ENCODE measurements at regions not wholly inside any gene's neighbourhood (a gene's known extent, or its start where the extent isn't known, plus 50 kb on each side); places are given as distances from the start of the nearest gene placed in this dataset.
"Not testable (repeated sequence)": the region's sequence is repeated elsewhere in the genome, so short reads cannot be mapped to it uniquely, and the experiment has no call there.

- no peak for DNase-seq (ENCODE audit: extremely low read depth, low read depth)
- H3K4me3 ChIP-seq (replicated peaks; ENCODE audit: low read depth, low read length): no peak overlapping the region
- no peak for TF ChIP-seq CTCF (IDR thresholded peaks at IDR 0.05; ENCODE audit: low read depth, low read length, missing control alignments)
These were observed 866.3 kb upstream of the GBE1 start for GRCh38 chr3:82627733-82628132.

DNA sequence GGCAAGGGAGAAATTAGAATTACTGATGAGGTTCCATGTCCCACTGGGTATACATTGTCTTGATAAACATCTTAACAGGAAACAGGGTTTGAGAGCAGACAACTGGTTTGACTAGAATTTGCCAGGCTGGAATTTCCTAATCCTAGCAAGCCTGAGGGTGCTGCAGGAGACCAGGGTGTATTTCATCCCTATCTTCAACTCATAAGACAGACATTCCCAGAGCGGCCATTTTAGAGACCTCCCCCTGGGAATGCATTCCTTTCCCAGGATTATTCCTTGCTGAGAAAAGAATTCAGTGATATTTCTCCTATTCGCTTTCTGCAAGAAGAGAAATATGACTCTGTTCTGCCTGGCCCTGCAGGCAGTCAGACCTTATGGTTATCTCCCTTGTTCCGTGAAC lies 859.3 kb upstream of the GBE1 start:
- not testable (repeated sequence) for DNase-seq (ENCODE audit: extremely low read depth, low read depth); H3K4me3 ChIP-seq (replicated peaks; ENCODE audit: low read depth, low read length)

DNA sequence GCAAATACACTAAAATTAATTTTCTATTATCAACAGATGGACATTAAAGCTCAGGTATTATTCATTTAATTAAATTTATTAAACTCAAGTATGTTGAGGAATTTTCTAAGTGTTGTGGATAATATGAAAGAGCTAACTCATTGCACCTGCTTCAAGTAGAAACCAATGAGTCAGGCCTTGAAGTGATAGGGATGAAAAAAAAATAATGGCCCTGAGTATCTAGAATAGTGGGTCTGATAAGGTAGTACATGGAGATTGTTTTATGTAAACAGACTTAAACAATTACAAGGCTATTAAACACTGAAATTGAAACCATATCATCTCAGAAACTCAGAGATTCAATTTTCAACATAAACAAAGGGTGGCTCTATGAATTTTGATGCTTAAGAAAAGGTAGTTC lies 857.1 kb upstream of the GBE1 start:
- no peak overlapping the region for H3K4me3 ChIP-seq (replicated peaks; ENCODE audit: low read depth, low read length)
- no peak for TF ChIP-seq CTCF (IDR thresholded peaks at IDR 0.05; ENCODE audit: low read depth, low read length, missing control alignments)
- no peak for DNase-seq (ENCODE audit: extremely low read depth, low read depth)

GRCh38 chr3:82610236-82610635 lies 848.8 kb upstream of the GBE1 start:
- no peak for TF ChIP-seq CTCF (IDR thresholded peaks at IDR 0.05; ENCODE audit: low read depth, low read length, missing control alignments)

DNA sequence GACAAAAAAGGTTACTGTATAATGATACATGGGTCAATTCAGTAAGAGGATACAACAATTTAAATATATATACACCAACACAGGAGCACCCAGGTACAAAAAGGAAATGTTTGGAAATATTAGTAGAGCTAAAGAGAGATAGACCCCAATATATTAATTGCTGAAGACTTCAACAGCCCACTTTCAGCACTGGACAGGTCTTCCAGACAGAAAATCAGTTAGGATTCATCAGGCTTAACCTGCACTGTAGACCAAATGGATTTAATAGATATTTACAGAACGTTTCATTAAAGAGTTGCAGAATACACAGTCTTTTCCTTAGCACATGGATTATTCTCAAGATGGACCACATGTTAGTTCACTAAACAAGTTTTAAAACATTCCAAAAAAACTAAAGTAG lies 845.9 kb upstream of the GBE1 start:
- H3K4me3 ChIP-seq (replicated peaks; ENCODE audit: low read depth, low read length): no peak overlapping the region
- DNase-seq (ENCODE audit: extremely low read depth, low read depth): no peak
- no peak for TF ChIP-seq CTCF (IDR thresholded peaks at IDR 0.05; ENCODE audit: low read depth, low read length, missing control alignments)

More at GRCh38 chr3:82610236-82610635, 848.8 kb upstream of the GBE1 start:
- DNase-seq (ENCODE audit: extremely low read depth, low read depth): no peak
- no peak overlapping the region for H3K4me3 ChIP-seq (replicated peaks; ENCODE audit: low read depth, low read length)

- H3K4me3 ChIP-seq (replicated peaks; ENCODE audit: low read depth, low read length): no peak overlapping the region
- no peak for TF ChIP-seq CTCF (IDR thresholded peaks at IDR 0.05; ENCODE audit: low read depth, low read length, missing control alignments)
- no peak for DNase-seq (ENCODE audit: extremely low read depth, low read depth)
These were observed 835.4 kb upstream of the GBE1 start for GRCh38 chr3:82596805-82597204.

DNA sequence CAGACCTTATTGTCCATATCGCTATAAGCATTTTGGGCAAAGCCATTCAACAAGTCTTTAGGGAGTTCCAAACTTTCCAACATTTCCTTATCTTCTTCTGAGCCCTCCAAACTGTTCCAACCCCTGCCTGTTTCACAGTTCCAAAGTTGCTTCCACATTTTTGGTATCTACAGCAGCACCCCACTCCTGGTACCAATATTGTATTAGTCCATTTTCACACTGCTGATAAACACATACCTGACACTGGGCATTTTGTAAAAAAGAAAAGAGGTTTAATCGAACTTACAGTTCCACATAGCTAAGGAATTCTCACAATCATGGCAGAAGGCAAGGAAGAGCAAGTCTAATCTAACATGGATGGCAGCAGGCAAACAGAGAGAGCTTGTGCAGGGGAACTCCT lies 834.1 kb upstream of the GBE1 start:
- DNase-seq (ENCODE audit: extremely low read depth, low read depth): no peak
- no peak overlapping the region for H3K4me3 ChIP-seq (replicated peaks; ENCODE audit: low read depth, low read length)
- TF ChIP-seq CTCF (IDR thresholded peaks at IDR 0.05; ENCODE audit: low read depth, low read length, missing control alignments): no peak

Data from HFF-Myc (cell line).